ENCODE measurements at regions not wholly inside any gene's neighbourhood (a gene's known extent, or its start where the extent isn't known, plus 50 kb on each side); places are given as distances from the start of the nearest gene placed in this dataset.

DNA sequence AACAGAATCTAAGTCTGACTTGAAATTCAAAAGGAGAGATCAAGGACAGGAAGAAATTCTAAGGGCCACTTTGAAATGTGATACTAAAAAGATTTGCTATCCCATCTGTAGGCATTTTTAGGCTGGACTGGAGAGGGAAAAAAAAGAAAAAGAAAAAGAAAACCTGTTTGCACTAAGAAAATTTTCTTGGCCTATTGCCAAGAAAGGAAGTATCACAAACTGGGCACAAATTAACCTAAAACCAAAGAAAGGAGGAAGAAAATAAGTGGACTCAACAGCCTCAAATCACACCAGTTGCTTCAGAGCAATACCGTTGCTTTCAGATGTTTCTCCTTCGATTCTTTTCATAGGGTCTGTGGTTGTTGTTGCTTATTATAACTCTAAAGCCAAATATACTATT, 287.9 kb upstream of the VRK2 start:
- Histone ChIP-seq H3K27me3 (replicated peaks; ENCODE audit: insufficient read depth) (no peaks in the 10 kb centered on the region), H3K4me3 (no peak overlapping the region), H3K36me3 (no peaks in the 10 kb centered on the region), H3K4me1 (replicated peaks) (peaks cover 9% of the 10 kb centered on the region), H3K27ac (no peak overlapping the region), H3K9me3 (no peaks in the 10 kb centered on the region)
- no peak for DNase-seq (ENCODE audit: low spot score)
- TF ChIP-seq, protein P1, sequence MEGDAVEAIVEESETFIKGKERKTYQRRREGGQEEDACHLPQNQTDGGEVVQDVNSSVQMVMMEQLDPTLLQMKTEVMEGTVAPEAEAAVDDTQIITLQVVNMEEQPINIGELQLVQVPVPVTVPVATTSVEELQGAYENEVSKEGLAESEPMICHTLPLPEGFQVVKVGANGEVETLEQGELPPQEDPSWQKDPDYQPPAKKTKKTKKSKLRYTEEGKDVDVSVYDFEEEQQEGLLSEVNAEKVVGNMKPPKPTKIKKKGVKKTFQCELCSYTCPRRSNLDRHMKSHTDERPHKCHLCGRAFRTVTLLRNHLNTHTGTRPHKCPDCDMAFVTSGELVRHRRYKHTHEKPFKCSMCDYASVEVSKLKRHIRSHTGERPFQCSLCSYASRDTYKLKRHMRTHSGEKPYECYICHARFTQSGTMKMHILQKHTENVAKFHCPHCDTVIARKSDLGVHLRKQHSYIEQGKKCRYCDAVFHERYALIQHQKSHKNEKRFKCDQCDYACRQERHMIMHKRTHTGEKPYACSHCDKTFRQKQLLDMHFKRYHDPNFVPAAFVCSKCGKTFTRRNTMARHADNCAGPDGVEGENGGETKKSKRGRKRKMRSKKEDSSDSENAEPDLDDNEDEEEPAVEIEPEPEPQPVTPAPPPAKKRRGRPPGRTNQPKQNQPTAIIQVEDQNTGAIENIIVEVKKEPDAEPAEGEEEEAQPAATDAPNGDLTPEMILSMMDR (IDR thresholded peaks at IDR 0.05) = no peak
- TF ChIP-seq POLR2A (IDR thresholded peaks at IDR 0.05) (no peak), POLR2AphosphoS5 (IDR thresholded peaks at IDR 0.05) (no peak)
- intact Hi-C loops (cut with DNase I) = no loop called here
- WGBS = 53% methylated on average over 2 of the region's 2 CpGs

DNA sequence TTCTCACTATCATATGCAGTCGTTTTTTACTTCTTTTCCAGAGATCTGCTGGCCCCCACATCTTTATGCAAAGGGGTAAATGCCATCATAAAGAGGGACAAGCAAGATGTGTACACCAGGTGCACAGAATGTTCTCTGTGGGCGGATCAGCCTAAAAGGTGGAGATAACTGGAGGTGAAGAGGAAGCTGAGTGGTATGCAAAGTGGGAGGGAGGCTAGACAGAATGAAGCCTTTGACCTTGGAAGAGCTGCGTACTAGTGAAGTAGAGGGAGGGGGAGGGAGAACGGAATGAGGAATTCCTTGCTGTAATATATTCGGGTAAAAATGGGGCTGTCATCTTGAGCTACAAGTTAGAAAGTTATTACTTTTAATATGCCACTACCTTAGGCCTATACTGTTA, 287.5 kb upstream of the VRK2 start:
- TF ChIP-seq POLR2A (IDR thresholded peaks at IDR 0.05) = no peak
- H3K4me1 ChIP-seq (replicated peaks) = peaks cover 9% of the 10 kb centered on the region
- H3K27me3 ChIP-seq (replicated peaks; ENCODE audit: insufficient read depth) = no peaks in the 10 kb centered on the region
- no peak overlapping the region for H3K27ac ChIP-seq
- H3K9me3 ChIP-seq = no peaks in the 10 kb centered on the region
- no peak for DNase-seq (ENCODE audit: low spot score)
- 23% methylated on average over 5 of the region's 5 CpGs for WGBS
- H3K36me3 ChIP-seq = no peaks in the 10 kb centered on the region
- no peak overlapping the region for H3K4me3 ChIP-seq
- intact Hi-C loops (cut with DNase I) = no loop called here

DNA sequence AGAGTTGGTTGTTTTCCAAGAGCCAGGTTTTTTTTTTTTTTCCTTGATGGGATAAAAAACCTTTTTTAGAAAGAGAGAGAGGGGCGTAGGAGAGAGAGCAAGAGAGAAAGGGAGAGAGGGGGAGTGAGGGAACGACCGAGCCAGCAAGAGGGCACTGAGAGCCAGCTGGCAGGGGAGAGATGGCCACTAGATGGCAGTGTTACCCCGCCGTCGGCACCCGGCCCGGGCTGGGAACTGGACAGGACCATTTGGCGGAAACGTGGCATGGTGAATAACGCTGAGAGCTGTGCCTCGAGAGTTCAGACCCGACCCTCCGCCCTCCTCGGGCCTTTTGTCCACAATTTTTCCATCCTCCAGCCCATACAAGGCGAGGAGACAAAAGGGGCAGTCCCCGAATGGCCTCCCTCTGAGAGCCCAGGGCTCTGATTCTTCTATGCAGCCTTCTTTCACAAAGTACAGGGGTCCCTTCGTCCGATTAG, 286.7 kb upstream of the VRK2 start:
- no peaks in the 10 kb centered on the region for H3K36me3 ChIP-seq
- under 1% methylated on average over 19 of the region's 19 CpGs for WGBS
- no peaks in the 10 kb centered on the region for H3K27me3 ChIP-seq (replicated peaks; ENCODE audit: insufficient read depth)
- TF ChIP-seq, protein P1 (IDR thresholded peaks at IDR 0.05) = peak; percentile 78 to 88 (median 84)
- no peak for TF ChIP-seq POLR2AphosphoS5 (IDR thresholded peaks at IDR 0.05)
- intact Hi-C loops (cut with DNase I) = no loop called here
- peaks cover 9% of the 10 kb centered on the region for H3K4me1 ChIP-seq (replicated peaks)
- H3K9me3 ChIP-seq = no peaks in the 10 kb centered on the region
- peak; percentile 76 for DNase-seq (ENCODE audit: low spot score)
- H3K4me3 ChIP-seq = peak overlapping the region in 1 of 2 donors; percentile 16
- no peak overlapping the region for H3K27ac ChIP-seq

DNA sequence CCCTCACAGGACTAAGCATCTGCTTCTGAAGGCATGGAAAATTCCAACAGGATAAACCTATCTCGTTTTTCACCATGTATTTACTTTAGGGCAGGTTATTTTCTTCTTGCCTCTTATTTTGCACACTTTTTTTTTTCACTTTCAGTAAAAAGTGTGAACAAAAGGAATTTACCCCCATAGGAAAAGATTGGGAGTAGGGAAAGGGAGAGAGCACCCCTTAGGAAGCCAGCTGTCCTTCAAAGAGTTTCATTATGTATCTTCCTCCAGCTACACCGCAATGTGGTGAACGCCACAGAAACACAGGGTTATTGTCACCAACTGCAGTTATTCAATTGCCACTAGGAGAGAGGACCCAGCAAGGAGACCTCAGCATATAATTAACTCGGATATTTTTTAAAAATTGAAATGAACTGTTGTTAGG, 286.2 kb upstream of the VRK2 start:
- DNase-seq (ENCODE audit: low spot score) = no peak
- Histone ChIP-seq H3K27ac (no peak overlapping the region), H3K4me1 (replicated peaks) (peaks cover 9% of the 10 kb centered on the region), H3K27me3 (replicated peaks; ENCODE audit: insufficient read depth) (no peaks in the 10 kb centered on the region), H3K9me3 (no peaks in the 10 kb centered on the region), H3K4me3 (no peak overlapping the region), H3K36me3 (no peaks in the 10 kb centered on the region)
- WGBS = 54% methylated on average over 4 of the region's 4 CpGs
- TF ChIP-seq POLR2A (IDR thresholded peaks at IDR 0.05) (no peak), POLR2AphosphoS5 (IDR thresholded peaks at IDR 0.05) (no peak)
- TF ChIP-seq, protein P1 (IDR thresholded peaks at IDR 0.05) = no peak
- intact Hi-C loops (cut with DNase I) = no loop called here

DNA sequence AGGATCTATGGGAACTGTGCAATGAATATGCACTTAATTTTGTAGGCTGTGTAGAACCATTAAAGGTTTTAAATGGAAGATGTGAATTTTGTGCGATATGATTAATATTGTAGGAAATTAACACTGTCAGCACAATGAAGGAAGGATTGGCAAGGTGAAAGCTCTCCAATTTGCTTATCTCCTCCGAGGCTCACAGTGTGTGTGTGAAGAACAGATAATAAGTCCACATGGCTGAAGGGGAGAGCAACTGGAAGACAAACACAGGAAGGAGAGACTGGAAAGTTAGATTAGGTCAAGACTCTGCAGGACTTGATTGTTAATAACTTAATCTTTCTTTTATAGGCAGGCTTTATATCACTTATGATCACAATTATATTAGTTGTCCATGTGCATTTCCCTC, 269.7 kb upstream of the VRK2 start:
- TF ChIP-seq POLR2AphosphoS5 (IDR thresholded peaks at IDR 0.05) (no peak), POLR2A (IDR thresholded peaks at IDR 0.05) (no peak)

DNA sequence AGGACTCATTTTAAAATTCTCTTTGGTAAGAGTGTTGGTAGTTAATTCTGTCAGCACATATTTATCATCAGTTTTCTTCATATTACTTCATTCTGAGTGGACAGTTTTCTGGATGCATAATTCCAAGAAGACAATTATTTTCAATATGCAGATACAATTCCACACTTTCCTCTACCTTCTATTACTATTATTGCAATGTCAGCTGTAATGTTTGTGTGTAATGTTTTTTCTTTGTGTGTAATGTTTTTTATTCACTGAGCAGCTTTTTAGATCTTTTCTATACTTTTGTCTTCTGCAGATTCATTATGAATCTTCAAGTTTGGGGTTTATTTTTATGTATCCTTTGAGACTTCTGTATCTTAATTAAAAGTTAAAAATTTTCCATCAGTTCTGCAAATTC, 264.0 kb upstream of the VRK2 start:
- no peaks in the 10 kb centered on the region for H3K27me3 ChIP-seq (replicated peaks; ENCODE audit: insufficient read depth)
- H3K4me1 ChIP-seq (replicated peaks) = no peaks in the 10 kb centered on the region
- no peaks in the 10 kb centered on the region for H3K9me3 ChIP-seq
- DNase-seq (ENCODE audit: low spot score) = no peak
- H3K4me3 ChIP-seq = no peak overlapping the region
- intact Hi-C loops (cut with DNase I) = no loop called here
- no peak overlapping the region for H3K27ac ChIP-seq
- no peaks in the 10 kb centered on the region for H3K36me3 ChIP-seq
- TF ChIP-seq, protein P1 (IDR thresholded peaks at IDR 0.05) = no peak

More for the DNA sequence above, 269.7 kb upstream of the VRK2 start:
- H3K27ac ChIP-seq = no peak overlapping the region
- WGBS = 74% methylated on average over 2 of the region's 2 CpGs
- DNase-seq (ENCODE audit: low spot score) = no peak
- intact Hi-C loops (cut with DNase I) = no loop called here
- H3K36me3 ChIP-seq = no peaks in the 10 kb centered on the region
- no peaks in the 10 kb centered on the region for H3K27me3 ChIP-seq (replicated peaks; ENCODE audit: insufficient read depth)
- no peaks in the 10 kb centered on the region for H3K4me1 ChIP-seq (replicated peaks)
- H3K4me3 ChIP-seq = no peak overlapping the region
- H3K9me3 ChIP-seq = no peaks in the 10 kb centered on the region
